Right lung (tissue), 2 donors: ENCODE measurements at regions not wholly inside any gene's neighbourhood (a gene's known extent, or its start where the extent isn't known, plus 50 kb on each side); places are given as distances from the start of the nearest gene placed in this dataset.

Experiments used
- DNase-seq, 2 donors: peaks; one replicate each; pipeline ENCODE4 v3.0.0-alpha.2; 2013

GRCh38 chr2:59572227-59572626 is 981.2 kb downstream of the BCL11A start:
- DNase-seq, result no peak

- no peak for DNase-seq
Observed at GRCh38 chr2:59570818-59571217, 982.6 kb downstream of the BCL11A start.

GRCh38 chr2:59569124-59569523 is 984.3 kb downstream of the BCL11A start:
- DNase-seq, result no peak

GRCh38 chr2:59568461-59568860 is 985.0 kb downstream of the BCL11A start:
- no peak for DNase-seq

GRCh38 chr2:59567151-59567550 is 986.3 kb downstream of the BCL11A start:
- peak; percentile 80 to 83 for DNase-seq

- no peak for DNase-seq
Observed at GRCh38 chr2:59566739-59567138, 986.7 kb downstream of the BCL11A start.

GRCh38 chr2:59561281-59561680 is 992.2 kb downstream of the BCL11A start:
- no peak for DNase-seq

GRCh38 chr2:59560769-59561168 is 992.7 kb downstream of the BCL11A start:
- no peak for DNase-seq

GRCh38 chr2:59540864-59541263 is 1012.6 kb downstream of the BCL11A start:
- DNase-seq, result no peak

- DNase-seq, result no peak
Observed at GRCh38 chr2:59538398-59538911, 1015.0 kb downstream of the BCL11A start.

- DNase-seq, result no peak
Observed at GRCh38 chr2:59532808-59533207, 1020.6 kb downstream of the BCL11A start.

- DNase-seq, result no peak
Observed at GRCh38 chr2:59530258-59530657, 1023.2 kb downstream of the BCL11A start.

GRCh38 chr2:59529726-59530125 is 1023.7 kb downstream of the BCL11A start:
- DNase-seq, result peak; percentile 13 to 16

GRCh38 chr2:59528525-59528924 is 1024.9 kb downstream of the BCL11A start:
- no peak for DNase-seq

GRCh38 chr2:59502981-59503380 is 1050.5 kb downstream of the BCL11A start:
- DNase-seq, result no peak

GRCh38 chr2:59490994-59491393 is 1062.5 kb downstream of the BCL11A start:
- no peak for DNase-seq

- no peak for DNase-seq
Observed at GRCh38 chr2:59490192-59490591, 1063.3 kb downstream of the BCL11A start.

GRCh38 chr2:59484673-59485072 is 1068.8 kb downstream of the BCL11A start:
- DNase-seq, result no peak

GRCh38 chr2:59463426-59463825 is 1090.0 kb downstream of the BCL11A start:
- DNase-seq, result no peak

- DNase-seq, result no peak
Observed at GRCh38 chr2:59462422-59463197, 1090.8 kb downstream of the BCL11A start.

- no peak for DNase-seq
Observed at GRCh38 chr2:59461127-59461526, 1092.3 kb downstream of the BCL11A start.

GRCh38 chr2:59458800-59459199 is 1094.7 kb downstream of the BCL11A start:
- DNase-seq, result no peak

GRCh38 chr2:59456285-59456684 is 1097.2 kb downstream of the BCL11A start:
- DNase-seq, result no peak

GRCh38 chr2:59449274-59449673 is 1104.2 kb downstream of the BCL11A start:
- DNase-seq, result no peak
